CD4-positive, alpha-beta T cell treated with Interleukin-1 beta for 1 hour (primary cell): ENCODE measurements at regions not wholly inside any gene's neighbourhood (a gene's known extent, or its start where the extent isn't known, plus 50 kb on each side); places are given as distances from the start of the nearest gene placed in this dataset.
"Not testable (repeated sequence)": the region's sequence is repeated elsewhere in the genome, so short reads cannot be mapped to it uniquely, and the experiment has no call there.

Source experiments
- DNase-seq, 2 donors: peaks; one replicate each; pipeline ENCODE4 v3.0.0-alpha.2; 2020 to 2022

DNA sequence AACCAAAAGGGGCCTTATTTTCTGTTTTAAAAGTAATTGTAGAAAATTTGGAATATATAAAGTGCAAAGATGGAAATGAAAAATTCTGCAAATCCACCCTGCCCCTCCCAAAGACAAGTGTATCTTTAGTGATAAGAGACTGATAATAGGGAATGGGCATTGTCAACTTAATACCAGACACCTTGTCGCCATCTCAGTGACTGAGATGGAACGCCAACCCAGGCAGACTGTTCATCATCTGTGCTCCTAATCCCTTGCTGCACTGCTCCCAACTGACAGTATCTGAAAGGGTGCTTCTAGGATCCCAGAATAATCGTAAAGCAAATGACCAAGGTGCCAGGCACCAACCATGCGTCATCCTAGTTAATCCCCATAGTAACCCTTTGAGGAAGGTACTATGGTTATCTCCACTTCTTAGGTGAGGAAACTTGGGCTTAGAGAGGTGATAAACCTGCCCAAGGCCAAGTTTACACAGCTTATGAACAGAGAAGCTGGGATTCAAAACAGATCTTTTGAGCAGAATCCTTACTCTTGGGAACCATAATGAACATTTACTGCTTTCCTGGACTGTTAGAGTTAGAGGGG lies 583.7 kb downstream of the GATA3 start:
- no peak for DNase-seq

DNA sequence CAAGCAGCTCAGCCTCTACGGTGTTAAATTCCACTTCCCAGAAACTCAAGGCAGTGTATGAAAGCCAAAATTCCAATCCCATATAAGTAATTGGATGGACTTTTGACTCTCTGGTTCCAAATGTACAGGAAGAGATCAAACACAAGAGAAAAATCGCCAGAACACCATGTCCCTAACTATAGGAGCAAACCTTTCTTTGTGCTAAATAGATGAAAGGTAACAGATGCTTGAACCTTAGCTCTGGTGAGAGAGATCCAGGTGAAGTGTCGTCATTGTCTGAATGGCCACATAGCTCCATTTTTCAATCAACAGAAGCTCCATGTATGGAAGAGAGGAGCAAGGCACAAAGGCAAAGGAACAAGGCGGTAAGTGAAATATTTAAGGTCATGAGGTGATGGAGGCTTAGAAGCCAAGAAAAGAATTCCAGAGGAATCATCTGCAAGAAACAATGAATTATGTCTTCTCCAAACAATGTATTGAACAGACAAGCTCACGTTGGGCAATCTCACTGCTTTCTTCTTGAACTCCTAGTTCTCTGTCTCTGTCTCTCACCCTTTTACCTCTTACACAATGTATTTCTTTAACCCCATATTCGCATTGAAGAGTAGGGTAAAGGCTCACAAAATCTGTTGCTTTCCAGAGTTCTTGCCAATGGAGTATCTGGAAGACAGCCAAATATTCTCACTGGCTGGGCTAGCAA lies 585.1 kb downstream of the GATA3 start:
- DNase-seq, result no peak

DNA sequence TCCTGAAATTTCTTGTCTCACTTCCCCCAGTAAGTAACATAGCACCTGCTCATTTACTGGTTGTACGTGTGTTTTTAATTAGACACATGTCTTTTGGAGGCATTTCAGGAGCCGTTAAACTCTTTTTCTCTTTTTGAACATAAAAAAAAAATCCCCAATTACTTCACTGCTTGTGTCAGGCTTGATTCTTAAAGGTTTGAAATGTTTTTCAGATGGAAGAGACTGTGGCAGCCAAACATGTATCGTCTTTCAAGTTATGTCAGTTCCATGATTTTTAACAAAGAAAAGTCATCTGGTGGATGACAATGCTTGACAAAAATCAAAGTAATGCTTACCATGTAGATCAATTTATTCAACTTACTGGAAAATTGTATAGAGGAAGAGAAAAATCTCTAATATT lies 585.8 kb downstream of the GATA3 start:
- DNase-seq, result no peak

DNA sequence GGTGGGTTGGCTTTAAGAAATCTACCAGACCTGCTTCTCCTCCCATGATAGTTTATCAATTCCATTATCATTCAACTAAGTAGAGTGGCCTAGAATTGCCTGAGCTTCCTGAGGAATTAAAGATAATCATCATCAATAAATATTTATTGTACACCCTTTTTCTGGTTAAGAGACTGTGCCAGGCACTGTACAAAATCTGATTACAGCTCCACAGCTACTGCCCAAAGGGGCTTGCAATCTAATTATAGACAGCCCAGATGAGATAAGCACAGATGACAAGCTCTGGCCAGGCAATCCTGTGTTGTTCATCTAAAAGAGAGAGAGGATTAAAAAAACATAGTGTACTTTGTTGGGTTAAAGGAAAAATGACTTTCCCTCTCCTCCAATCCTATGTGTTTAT lies 586.4 kb downstream of the GATA3 start:
- no peak for DNase-seq

DNA sequence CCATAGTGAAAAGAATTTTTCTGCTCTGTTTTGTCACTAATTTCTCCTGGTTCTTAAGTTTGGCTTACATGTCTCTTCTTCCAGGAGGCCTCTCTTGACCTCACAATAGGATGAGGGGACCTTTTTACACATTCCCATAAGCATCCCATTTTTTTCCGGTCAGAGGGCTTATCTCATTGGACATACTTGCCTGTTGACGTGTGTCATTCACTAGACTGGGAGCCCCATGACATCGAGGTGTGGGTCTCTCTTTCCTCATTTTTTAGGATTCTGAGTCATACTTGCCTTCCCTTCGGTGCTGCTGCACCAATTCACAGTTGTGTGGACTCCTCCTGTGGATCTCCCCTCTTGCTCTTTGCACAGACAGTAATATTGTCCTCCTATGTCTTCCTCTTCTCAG lies 601.8 kb downstream of the GATA3 start:
- DNase-seq, result no peak

DNA sequence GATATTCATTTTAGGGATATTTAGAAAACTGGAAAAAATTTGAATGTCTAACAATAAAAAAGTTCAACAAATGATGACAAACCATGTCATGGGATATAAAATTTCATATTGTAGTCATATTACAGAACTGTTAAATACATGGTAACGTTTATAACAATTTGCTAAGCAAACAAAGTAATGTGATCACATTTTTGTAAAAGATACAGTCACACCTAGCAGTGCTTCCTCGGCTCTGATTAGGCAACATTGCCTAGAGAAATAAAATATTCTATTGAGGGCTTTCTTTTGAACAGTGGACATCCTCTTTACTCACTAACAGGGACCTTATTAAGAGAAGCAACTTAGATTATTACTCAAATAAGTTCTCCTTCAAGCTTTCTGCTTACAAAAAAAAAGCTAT lies 605.5 kb downstream of the GATA3 start:
- DNase-seq, result no peak

DNA sequence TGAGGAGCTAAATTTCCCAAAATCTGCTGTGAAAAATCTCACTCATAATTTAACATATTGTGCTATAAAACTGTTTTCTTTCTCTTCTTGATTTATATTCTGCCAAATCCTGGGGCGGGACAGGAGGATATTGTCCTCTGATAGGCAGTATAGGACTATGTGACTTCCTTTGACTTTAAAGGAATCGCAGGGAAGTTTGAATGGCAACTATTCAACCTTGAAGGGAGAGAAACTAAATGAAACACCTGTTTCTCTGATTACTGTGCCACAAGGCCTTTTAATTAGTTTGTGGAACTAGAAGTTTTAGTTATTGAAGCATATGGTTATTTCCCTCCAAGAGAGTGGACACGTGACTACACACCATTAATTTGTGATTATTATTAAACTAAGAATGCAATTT lies 607.4 kb downstream of the GATA3 start:
- no peak for DNase-seq

DNA sequence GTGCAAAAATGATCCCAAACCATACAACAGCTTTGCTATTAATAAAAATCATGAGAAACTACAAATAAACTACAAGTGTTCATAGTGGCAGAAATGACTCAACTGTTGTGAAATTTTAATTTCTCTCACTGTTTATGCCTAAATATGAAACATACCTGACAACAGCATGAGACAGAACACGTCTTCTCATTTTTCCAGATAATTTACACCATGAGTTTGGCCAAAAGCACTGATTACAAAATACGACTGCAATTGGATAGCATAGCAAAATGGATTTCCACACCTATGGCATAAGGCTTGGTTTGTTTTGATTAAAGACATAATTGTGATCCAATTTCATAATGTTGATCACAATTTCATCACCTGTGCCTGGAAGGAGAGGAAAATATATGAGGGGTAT lies 608.6 kb downstream of the GATA3 start:
- no peak for DNase-seq

DNA sequence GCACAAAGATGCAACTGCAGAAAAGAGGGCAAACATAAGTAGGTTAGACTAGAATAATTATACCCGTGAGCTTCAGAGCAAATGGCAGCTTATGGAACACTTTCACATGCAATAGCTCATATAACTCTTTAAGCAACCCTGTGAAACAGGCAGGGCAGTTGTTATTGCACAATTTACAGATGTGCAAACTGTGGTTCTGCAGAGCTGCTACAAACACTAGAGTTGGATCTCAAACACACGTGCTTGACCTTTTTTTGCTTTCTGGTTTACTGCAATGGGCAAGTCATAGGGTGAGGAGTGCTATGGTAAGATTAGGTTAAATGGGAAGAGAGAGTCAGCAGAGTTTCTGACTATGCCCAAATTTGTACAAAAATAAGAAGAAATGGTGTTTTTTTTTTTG lies 610.8 kb downstream of the GATA3 start:
- no peak for DNase-seq

DNA sequence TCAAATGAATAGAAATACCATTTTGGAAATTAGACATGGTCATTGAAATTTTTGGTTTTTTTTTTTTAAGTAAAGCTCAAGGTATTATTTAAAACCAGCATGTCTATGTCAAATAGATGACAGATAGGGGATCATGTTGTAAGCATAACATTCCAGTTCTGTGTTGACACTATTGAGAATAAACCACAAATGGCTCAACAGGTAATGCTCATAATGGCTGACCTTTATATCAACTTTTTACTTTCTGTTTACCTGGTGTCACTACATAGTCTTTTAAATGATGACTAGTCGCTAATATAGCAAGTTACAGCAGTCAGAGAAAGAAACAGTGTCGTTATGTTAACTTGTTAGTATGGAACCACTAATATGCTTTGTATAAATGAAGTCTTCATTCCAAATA lies 616.0 kb downstream of the GATA3 start:
- no peak for DNase-seq

DNA sequence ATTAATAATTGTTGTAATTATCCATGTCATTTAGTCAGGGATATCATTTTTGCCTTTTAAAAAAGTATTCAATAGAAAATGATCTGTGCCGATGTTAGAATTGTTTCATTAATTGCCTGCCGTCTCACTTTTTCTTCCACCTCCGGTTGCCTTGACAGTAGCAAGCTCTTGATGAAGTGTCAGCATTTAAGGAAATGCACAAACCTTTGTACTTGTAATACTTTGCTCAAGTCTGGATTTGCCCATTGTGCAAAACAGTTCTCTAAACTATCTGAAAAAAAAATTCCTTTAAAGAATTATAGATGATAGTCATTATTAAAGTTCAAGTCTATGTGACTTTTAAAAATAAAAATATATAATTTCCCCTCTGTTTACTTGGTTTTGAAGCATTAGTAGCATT lies 619.7 kb downstream of the GATA3 start:
- no peak for DNase-seq

DNA sequence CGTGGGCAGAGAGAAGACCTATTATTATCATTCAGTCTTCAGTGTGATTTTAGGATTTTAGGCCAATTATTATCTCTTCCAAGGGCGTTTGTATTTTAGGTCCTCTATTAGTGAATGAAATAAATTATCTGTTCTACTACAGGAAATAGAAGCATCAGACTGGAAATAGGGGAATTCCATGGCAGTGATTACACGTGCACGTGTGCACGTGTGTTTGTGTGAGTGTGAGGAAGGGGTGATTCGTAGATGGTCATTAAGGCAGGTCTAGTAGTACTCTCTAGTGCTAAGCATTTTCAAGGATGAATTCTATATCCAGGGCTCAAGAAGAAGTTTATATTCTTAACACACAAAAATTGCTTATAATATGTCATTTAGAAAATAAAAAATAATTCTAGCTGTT lies 623.2 kb downstream of the GATA3 start:
- DNase-seq, result no peak

DNA sequence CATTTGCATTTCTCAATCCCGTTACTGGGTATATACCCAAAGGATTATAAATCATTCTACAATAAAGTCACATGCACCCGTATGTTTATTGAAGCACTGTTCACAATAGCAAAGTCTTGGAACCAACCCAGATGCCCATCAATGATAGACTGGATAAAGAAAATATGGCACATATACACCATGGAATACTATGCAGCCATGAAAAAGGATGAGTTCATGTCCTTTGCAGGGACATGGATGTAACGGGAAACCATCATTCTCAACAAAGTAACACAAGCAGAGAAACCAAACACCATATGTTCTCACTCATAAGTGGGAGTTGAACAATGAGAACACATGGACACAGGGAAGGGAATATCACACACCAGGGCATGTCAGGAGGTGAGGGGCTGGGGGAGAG lies 630.4 kb downstream of the GATA3 start:
- DNase-seq, result not testable (repeated sequence)

DNA sequence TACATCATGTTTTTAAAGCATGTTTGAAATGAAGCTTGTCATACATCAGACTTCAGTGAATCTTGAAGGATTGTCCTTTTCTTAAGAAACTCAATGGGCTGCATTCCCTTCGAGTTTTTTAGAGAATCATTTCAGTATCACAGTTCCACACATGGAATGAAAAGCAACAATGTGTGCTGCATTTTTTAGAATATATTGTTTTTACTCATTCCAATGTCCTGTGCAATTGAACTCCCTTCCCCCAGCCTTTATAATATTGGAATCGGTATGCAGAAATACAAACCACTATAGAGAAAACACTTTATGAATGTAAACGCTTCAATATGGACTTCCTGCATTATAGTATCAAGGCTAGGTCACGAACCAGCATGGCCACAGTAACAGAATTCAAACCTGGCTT lies 634.4 kb downstream of the GATA3 start:
- DNase-seq, result no peak

DNA sequence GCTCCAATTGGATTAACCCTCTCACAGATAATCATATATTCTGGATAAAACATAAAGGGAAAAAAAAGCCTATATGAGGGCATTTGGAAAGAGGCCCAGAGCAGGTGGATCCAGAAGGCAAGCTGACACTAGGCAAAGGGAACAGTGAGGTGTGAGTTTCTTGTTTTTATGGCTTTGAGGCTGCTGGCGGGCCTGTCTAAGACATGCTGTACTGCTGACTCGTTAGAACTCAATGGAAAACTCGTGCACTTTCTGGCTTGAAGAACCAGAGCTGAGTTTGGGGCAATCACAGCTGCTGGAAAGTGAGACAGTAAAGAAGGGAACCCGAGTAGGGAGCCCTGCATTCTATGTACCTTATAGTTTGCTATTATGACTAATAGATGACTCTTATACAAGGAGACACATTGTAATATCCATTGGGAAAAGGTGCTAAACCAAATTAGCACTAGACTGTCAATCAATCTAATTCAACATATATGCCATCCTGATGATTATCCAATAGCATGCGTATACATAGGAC lies 637.1 kb downstream of the GATA3 start:
- DNase-seq, result no peak

DNA sequence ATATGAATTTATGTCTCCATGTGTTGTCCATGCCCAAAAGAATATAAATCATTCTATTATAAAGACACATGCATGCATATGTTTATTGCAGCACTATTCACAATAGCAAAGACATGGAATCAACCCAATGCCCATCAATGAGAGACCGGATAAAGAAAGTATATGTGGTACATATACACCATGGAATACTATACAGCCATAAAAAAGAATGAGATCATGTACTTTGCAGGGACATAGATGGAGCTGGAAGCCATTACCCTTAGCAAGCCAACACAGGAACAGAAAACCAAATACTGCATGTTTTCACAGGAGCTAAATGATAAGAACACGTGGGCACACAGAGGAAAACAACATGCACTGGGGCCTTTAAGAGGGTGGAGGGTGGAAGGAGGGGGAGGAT lies 639.1 kb downstream of the GATA3 start:
- DNase-seq, result not testable (repeated sequence)

DNA sequence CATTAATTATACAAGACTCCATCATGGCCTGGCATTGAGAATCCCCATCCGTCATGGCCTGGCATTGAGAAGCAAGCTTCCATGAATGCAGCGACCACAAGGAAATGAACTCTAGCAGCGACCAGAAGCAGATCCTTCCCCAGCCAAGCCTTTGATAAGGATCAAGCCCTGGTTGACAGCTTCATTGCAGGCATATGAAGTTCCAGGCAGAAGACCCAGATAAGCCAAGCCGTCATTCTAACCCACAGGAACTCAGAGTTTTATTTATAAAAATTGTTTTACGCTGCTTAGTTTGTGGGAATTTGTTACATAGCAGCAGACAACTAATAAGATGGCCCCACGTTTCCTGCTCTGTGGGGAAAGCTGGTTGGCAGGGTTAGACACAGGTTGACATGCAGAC lies 642.3 kb downstream of the GATA3 start:
- no peak for DNase-seq

DNA sequence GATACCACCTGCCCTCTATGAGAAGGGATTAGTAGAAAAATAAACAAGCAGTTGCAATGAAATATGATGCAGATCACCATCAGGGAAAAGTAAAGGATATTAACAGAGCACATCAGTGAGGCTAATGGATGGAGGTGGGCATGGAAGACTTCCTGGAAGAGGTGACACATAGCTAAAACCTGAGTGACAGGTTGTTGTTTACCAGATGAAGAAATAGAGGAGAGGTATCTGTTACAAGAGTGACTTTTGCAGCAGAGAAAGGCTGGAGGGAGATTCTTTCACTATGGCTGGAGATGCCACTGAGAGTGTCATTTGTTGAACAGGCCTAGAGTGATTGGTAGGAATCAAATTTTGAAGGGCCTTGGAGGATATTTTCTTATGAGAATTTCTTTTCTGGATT lies 646.2 kb downstream of the GATA3 start:
- no peak for DNase-seq

DNA sequence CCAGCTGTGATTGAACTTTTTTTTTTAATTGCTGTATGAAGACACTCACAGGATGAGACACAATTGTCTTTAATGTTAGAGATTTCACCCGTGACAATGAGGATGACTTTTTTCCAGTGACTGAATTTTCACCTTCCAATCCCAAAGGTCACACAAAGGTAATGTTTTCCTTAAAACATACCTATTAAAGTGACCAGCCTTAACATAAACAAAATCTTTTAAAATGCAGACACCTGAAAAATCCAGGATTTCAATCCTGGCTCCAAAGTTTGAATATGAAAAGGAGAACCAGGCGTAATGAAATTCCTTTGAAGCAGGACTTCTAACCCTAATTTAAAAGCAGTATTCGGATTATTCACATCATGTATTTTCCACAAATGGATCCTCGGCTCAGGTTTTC lies 647.7 kb downstream of the GATA3 start:
- DNase-seq, result no peak

DNA sequence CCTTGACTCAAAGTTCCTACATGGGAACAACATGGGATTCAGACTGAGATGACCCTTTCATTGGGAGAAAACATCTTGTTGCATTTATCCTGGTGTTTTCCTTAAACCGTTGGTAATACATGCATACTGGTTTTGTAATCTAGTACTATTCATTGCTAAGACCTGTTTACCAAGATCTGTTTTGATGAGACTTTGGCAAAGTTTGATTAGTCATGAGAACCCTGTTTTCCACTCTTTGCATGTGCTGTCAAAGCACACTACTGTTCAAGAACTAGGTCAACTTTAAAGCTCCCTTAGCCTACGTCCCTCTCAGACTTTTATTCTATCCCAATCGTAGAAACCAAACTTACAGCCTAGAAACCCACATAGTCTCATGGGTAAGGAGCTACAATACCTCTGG lies 650.9 kb downstream of the GATA3 start:
- no peak for DNase-seq

DNA sequence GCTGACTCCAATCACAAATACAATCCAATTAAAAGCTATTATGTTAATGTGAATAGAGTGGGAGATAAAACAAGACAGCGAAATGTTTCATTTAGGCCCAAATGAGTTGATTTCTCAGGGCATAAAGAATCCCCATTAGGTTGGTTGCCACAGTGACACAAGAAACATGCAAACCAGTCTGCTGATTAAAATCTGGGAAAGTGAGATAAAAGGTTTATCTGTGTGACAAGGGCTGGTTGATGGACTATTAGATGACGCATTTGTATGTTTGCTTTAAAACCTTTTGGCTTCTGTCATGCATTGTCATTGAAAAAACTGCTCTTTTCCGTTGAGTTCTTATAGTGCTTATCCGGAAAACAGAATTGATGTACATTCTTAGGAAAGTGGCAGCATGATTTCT lies 658.2 kb downstream of the GATA3 start:
- DNase-seq, result no peak

DNA sequence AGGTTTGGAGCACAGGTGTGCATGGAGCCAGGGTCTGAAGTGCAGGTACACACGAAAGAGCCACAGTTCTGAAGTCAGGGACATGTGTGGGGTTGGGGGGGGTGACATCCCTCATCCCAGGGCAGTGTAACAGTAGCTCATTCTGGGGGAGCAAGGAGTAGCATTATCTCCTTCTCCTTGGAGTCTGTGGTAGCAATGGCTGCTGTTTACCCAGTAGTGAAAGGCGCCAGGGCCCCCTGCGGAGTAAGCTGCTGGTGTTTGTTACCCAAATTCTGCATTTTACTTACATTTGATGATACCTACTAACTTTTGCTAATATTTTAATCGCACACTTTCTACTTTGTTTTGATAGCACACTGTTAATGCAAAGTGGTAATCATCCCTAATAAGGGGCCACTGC lies 665.5 kb downstream of the GATA3 start:
- DNase-seq, result no peak

DNA sequence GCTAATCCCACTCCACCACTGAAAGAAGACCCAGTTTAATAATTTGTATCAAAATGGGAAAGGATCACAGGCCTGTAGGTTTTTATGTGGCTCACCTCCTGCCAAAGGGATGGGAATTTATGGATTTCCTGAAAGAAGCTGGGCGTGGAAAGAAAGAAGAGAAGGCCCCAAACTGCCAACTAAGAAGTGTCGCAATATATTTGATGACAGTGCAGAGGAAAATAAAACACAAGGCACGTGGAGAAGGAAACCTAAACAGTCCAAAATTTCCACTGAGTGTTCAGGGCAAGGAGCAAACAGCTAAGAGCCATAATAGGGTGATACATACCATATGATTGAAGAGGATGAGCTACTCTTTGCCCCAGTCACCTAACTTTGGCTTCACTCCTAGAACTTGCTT lies 667.2 kb downstream of the GATA3 start:
- DNase-seq, result no peak

DNA sequence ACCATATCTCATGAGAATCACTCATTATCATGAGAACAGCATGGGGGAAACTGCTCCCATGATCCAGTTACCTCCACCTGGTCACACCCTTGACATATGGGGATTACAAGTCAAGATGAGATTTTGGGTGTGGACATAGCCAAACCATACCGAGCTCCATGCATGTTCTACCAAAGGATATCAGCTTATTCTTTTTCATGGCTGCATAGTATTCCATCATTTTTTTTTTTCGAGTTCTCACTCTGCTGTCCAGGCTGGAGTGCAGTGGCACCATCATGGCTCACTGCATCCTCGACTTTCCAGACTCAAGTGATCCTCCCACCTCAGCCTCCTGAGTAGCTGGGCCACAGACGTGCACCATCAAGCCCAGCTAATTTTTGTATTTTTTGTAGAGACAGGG lies 668.3 kb downstream of the GATA3 start:
- DNase-seq, result no peak

DNA sequence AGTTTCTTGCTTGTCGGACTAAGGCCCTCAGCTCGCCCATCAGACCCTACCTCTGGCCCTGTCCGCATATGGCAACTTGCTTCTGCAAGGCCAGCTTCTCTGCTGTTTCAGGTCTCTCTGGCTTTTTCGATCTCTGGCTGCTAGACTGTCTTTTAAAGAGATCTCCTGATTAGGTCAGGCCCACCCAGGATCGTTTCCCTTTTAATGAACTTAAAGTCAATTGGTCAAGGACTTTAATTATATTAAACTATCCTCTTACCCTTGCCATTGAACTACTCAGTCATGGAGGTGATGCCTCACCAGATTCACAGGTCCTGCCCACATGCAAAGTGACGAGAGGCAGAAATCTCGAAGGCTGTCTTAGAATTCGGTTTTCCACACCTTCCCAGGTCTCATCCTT lies 670.9 kb downstream of the GATA3 start:
- DNase-seq, result no peak
